OCI-LY1 (cell line): ENCODE measurements at regions not wholly inside any gene's neighbourhood (a gene's known extent, or its start where the extent isn't known, plus 50 kb on each side); places are given as distances from the start of the nearest gene placed in this dataset.

Experiments used
- CTCF ChIP-seq: fragments of 200-600 bp; sonication (generic), shearing (Covaris generic); IDR thresholded peaks from 2 replicates; pipeline ENCODE4 v1.5.1; 2017; ENCODE audit warnings: mild to moderate bottlenecking, antibody characterized with exemption, low read length, moderate library complexity, mixed read lengths
- EZH2 ChIP-seq: fragments of 200-600 bp; sonication (generic), shearing (Covaris generic); IDR thresholded peaks from 2 replicates; pipeline ENCODE4 v1.8.0; 2017; ENCODE audit warnings: borderline replicate concordance, mixed run types, mild to moderate bottlenecking, antibody characterized with exemption, low read length, moderate library complexity, mixed read lengths

- TF ChIP-seq CTCF (no peak), EZH2 (no peak)
Observed at GRCh38 chr2:7940723-7941122, 741.1 kb upstream of the ID2 start.
